Left lobe of liver (tissue), 2 donors: ENCODE measurements at regions not wholly inside any gene's neighbourhood (a gene's known extent, or its start where the extent isn't known, plus 50 kb on each side); places are given as distances from the start of the nearest gene placed in this dataset.
"Not testable (repeated sequence)": the region's sequence is repeated elsewhere in the genome, so short reads cannot be mapped to it uniquely, and the experiment has no call there.

Source experiments
- ATAC-seq: fragments of 200-7000 bp; cut with Tn5 transposase; one replicate; pipeline ENCODE4 v1.9.1; 2020; ENCODE audit warnings: mild to moderate bottlenecking, moderate library complexity
- DNase-seq: peaks from one replicate; pipeline ENCODE4 v3.0.0-alpha.2; 2020; ENCODE audit warnings: low spot score
- donor health status: DM: no; HTN: no; CAD: no; lungs with moderate emphysema.
- donor health status: DM: no; HTN: yes; CAD: no.

- DNase-seq: no peak
- no peak for ATAC-seq
Measured at GRCh38 chr16:16988963-16989362, 481.8 kb downstream of the XYLT1 start.

DNA sequence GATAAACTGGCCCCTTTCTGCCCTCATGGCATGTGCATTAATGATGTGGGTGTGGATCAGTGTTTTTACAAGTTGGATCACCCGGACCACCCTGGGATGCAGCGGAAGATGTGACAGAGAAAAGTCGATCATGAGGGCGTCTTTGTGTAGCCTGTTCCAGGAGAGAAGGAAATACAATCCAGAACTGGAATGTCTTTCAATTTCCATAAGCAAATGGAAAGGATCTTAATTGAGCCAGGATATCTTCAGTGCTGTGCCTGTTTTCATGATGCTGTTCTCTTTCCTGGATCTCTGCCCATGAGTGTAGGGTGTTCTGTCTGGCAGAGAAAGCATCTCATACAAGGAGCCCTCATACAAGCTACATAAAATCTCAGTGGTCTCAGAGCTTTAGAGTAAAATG lies 481.4 kb downstream of the XYLT1 start:
- ATAC-seq: no peak
- DNase-seq: no peak

DNA sequence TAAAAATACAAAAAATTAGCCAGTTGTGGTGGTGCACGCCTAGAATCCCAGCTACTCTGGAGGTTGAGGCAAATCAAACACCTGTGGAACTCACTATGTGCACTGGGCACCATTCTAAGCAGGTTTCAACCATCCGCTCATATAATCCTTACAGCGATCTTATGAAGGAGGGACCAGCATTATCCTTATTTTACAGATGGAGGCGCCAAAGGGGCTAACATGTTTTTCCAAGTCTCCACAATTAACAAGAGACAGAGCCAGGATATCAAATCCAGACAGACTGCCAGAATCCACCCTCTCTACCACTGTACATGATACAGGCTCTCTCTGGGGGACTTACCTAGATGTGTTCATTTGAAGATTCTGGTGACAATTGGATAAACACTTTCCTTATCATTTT lies 479.0 kb downstream of the XYLT1 start:
- ATAC-seq: no peak
- DNase-seq: no peak

- DNase-seq (no peak), ATAC-seq (no peak)
Measured at GRCh38 chr16:16992975-16993765, 477.6 kb downstream of the XYLT1 start.

DNA sequence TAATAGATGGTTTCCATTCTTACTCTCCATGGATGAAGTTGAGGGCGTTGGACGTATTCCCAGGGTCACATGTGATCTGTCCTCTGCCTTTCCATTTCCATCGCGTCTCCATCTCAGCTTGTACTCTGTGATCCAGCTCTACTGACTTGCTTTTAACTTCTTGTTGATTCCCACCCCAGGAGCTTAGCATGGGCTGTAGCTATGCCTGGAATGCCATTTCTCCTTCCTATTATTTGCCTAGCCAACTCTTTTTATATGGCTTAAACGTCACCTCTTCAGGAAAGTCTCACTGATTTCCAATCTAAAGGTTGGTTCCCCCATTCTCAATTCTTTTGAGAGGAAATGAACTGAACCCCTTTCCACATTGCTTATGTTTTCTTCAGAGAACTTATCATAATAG lies 475.9 kb downstream of the XYLT1 start:
- DNase-seq (no peak), ATAC-seq (no peak)

DNA sequence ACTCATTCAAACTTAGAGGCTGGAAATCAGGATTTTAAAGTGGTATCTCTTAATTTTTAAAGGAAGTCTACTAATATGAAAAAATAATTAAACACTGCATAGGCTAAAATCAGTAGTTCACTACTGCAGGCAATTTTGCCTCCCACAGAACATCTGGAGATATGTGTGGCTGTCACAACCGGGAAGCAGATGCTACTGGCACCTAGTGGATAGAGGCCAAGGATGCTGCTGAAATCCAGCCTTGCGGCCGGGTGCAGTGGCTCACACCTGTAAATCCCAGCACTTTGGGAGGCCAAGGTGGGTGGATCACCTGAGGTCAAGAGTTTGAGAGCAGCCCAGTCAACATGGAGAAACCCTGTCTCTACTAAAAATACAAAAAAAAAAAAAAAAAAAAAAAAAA lies 473.9 kb downstream of the XYLT1 start:
- DNase-seq: no peak
- ATAC-seq: no peak

DNA sequence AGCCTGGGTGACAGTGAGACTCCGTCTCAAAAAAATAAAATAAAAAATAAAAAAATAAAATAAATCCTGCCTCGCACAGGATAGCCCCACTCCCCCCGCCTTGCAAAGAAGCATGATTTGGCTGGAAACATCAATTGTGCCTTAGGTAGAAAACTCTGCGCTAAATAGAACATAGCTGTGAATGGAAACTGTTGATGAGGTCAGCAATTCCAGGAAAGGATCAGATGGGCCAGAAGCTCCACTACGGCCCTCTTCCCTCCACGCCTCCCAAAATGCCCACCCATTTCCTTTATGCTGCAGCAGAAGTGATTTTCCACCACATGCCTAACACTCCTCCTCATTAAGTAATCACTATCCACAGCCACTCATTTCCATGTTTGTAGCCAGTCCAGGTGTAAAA lies 473.4 kb downstream of the XYLT1 start:
- ATAC-seq (no peak), DNase-seq (no peak)

DNA sequence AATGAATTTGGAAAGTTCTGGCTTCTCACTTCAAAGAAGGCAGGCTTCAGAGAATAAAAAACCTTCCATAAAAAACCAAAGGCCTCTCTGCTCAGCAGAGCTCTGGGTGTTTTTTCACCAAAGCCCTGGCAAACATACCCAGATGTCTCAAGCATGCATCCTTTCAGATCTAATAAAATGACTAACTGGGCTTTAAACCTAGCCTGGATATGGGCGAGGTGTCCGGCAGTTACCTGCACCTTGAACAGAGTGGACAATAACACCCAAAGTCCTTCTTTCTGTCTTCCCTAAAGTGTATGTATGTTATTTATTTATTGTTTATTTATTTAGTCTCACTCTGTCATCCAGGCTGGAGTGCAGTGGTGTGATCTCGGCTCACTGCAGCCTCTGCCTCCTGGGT lies 469.3 kb downstream of the XYLT1 start:
- no peak for DNase-seq
- ATAC-seq: no peak

- DNase-seq: no peak
- no peak for ATAC-seq
Measured at GRCh38 chr16:17002565-17002964, 468.2 kb downstream of the XYLT1 start.

- not testable (repeated sequence) for ATAC-seq, DNase-seq
Measured at GRCh38 chr16:17005963-17006362, 464.8 kb downstream of the XYLT1 start.

- no peak for DNase-seq
- no peak for ATAC-seq
Measured at GRCh38 chr16:17011712-17012111, 459.0 kb downstream of the XYLT1 start.

- DNase-seq (no peak), ATAC-seq (no peak)
Measured at GRCh38 chr16:17013038-17013437, 457.7 kb downstream of the XYLT1 start.

DNA sequence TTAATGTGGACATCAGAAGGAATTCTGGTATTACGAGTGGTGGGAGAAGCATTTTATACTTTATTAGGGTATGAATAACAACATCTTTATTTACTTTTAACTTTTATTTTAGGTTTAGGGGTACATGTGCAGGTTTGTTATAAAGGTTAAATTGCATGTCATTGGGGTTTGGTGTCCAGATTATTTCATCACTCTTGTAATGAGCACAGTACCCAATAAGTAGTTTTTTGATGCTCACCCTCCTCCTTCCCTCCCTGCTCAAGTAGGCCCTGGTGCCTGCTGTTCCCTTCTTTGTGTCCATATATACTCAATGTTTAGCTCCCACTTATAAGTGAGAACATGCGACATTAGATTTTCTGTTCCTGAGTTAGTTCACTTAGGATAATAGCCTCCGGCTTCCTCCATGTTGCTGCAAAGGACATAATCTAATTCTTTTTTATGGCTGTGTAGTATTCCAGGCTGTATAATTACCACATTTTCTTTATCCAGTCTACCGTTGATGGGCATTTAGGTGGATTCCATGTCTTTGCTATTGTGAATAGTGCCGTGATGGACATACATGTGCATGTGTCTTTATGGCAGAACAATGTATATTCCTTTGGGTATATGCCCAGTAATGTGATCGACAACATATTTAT lies 456.2 kb downstream of the XYLT1 start:
- DNase-seq (no peak), ATAC-seq (no peak)

- ATAC-seq (no peak), DNase-seq (no peak)
Measured at GRCh38 chr16:17015702-17016101, 455.1 kb downstream of the XYLT1 start.

- ATAC-seq (no peak), DNase-seq (no peak)
Measured at GRCh38 chr16:17017442-17017841, 453.3 kb downstream of the XYLT1 start.

DNA sequence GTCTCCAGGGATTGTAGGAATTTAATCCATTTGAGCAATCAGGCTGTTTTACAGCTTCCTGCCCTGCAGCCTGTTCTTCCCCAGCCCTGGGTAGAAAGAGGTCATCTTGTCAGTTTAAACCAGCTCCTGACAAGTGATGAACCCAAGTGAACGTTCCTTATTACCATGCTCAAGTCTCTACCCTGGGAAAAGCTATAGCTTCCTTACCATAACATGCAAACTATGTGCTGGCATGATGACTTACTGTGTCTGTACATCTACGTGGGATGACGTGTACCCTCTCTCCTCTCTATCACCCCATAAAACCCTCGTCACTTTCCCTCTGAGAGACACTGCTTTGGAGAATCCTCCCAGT lies 452.2 kb downstream of the XYLT1 start:
- DNase-seq (no peak), ATAC-seq (no peak)

DNA sequence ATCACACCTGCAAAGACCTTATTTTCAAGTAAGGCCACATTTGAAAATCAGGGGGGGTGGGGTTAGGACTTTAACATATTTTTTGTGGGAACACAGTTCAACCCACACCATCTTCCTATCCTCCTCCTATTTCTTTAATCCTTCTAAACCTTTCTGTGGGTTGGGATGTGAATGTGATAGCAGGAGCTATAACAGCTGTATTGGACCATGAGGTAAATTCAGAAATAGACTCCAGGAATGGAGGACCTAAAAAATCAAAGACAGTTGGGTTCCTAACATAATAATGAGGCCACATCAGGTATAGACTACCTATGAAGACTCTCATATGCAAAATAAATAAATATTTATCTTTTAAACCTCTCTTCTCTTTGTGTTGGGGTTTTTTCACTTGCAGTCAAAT lies 451.4 kb downstream of the XYLT1 start:
- DNase-seq (no peak), ATAC-seq (no peak)

DNA sequence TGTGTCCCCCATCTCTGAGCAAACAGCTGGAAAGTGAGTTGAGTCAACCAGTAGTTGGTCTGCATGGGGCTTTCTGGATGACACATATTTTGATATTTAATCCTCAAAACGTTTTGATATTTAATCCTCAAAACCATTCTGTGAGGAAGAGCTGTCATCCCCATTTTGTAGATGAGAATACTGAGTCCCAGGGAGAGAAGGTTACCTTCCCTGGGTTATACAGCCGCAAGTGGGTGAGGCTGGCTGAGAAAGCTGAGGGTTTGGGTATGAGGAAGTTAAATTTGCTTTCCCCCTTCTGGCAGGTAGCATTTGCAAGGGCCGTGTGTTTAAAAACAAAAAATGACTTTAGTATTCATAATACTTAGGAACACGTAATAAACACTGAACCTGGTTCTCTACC lies 447.2 kb downstream of the XYLT1 start:
- no peak for ATAC-seq

GRCh38 chr16:17024514-17024913 lies 446.2 kb downstream of the XYLT1 start:
- no peak for ATAC-seq

More for the DNA sequence above, 447.2 kb downstream of the XYLT1 start:
- DNase-seq: no peak

GRCh38 chr16:17026600-17027242 lies 444.0 kb downstream of the XYLT1 start:
- ATAC-seq: no peak
- no peak for DNase-seq

More at GRCh38 chr16:17024514-17024913, 446.2 kb downstream of the XYLT1 start:
- no peak for DNase-seq

DNA sequence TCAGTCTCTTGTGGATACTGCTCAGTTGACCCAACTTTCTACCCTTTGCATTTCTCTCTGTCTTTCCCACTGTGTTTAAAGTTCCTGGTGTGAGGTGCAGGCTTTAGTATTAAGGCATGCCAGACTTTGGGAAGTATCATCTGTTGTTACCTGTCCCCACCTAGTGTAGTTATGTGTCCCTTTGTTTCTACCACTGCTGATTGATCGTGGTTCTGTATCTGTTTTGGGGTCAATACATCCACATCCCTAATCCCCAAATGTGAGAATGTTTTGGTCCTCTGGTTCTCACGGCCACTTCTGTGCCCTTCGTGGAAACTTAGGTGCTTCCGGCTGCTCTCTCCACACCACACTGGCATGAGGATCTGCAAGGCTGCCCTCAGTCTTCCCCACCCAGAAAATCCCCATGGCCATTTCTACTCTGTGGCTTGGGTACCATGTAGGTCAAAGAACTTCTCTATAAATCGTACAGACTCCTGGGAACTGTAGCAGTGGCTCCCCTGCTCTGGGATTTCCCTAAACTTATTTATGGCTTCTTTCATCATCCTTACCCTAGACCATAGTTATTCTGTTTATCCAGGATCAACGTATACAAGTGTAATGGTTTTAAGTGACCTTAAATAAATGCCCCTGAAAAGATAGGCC lies 443.2 kb downstream of the XYLT1 start:
- ATAC-seq (no peak), DNase-seq (no peak)
